Thoracic aorta (tissue), 2 donors: ENCODE measurements at regions not wholly inside any gene's neighbourhood (a gene's known extent, or its start where the extent isn't known, plus 50 kb on each side); places are given as distances from the start of the nearest gene placed in this dataset.

Experiments used
- ATAC-seq: fragments of 150-250 bp; one replicate; pipeline ENCODE4 v1.8.0; 2017; ENCODE audit warnings: low read depth; ENCODE audit not compliant: insufficient number of reproducible peaks, low FRiP score
- DNase-seq: peaks from one replicate; pipeline ENCODE4 v3.0.0-alpha.2; 2020; ENCODE audit warnings: low spot score
- H3K27ac ChIP-seq, 2 donors: fragments of 200-600 bp; sonication (generic); 1 replicate in 1 of 2; 2 replicates in 1 of 2; pipeline ENCODE4 v1.5.1; 2016; ENCODE audit warnings: mild to moderate bottlenecking in 2 of 2, moderate library complexity in 2 of 2
- H3K27me3 ChIP-seq: fragments of 200-600 bp; sonication (generic); replicated peaks from 2 replicates; pipeline ENCODE4 v1.6.0; 2016; ENCODE audit warnings: mild to moderate bottlenecking; ENCODE audit not compliant: insufficient read depth
- H3K36me3 ChIP-seq: fragments of 200-600 bp; sonication (generic); one replicate; pipeline ENCODE4 v1.5.1; 2016
- H3K4me1 ChIP-seq, 2 donors: fragments of 200-600 bp; sonication (generic); 1 replicate in 1 of 2; 2 replicates in 1 of 2; pipeline versions ENCODE4 v1.5.1 to v1.6.0; 2016; ENCODE audit warnings: low read depth in 2 of 2, mild to moderate bottlenecking in 1 of 2; ENCODE audit not compliant: control insufficient read depth in 1 of 2
- H3K4me3 ChIP-seq: fragments of 200-600 bp; sonication (generic); 2 replicates; pipeline ENCODE4 v1.5.1; 2016; ENCODE audit warnings: mild to moderate bottlenecking
- H3K9me3 ChIP-seq: fragments of 200-600 bp; sonication (generic); 2 replicates; pipeline ENCODE4 v1.5.1; 2016
- TF ChIP-seq, protein P1 (sequence below): fragments of 200-600 bp; sonication (generic); IDR thresholded peaks from one replicate; pipeline ENCODE4 v1.5.1; 2019; ENCODE audit warnings: antibody characterized with exemption

DNA sequence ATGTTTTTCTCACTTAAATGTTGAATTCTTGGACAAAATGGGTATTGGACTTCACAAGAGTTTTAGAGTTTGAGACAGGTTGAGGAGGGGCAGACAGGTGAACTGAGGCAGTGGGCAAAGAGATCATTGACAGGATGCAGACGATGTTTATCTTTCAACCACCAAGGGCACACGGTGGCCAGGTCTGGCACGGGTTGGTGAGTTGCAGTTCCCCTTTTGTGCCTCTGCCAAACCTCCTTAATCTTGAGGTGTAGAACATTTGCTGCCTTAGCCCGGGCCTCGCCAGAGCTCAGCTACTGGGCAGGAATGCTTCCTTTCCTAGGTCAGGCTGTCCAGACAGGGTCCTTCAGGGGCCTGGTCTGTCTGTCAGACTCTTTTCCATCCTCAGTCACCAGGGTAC is 567.4 kb upstream of the SOX9 start:
- no peak for DNase-seq
- TF ChIP-seq, protein P1, sequence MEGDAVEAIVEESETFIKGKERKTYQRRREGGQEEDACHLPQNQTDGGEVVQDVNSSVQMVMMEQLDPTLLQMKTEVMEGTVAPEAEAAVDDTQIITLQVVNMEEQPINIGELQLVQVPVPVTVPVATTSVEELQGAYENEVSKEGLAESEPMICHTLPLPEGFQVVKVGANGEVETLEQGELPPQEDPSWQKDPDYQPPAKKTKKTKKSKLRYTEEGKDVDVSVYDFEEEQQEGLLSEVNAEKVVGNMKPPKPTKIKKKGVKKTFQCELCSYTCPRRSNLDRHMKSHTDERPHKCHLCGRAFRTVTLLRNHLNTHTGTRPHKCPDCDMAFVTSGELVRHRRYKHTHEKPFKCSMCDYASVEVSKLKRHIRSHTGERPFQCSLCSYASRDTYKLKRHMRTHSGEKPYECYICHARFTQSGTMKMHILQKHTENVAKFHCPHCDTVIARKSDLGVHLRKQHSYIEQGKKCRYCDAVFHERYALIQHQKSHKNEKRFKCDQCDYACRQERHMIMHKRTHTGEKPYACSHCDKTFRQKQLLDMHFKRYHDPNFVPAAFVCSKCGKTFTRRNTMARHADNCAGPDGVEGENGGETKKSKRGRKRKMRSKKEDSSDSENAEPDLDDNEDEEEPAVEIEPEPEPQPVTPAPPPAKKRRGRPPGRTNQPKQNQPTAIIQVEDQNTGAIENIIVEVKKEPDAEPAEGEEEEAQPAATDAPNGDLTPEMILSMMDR = no peak
- no peak for ATAC-seq

DNA sequence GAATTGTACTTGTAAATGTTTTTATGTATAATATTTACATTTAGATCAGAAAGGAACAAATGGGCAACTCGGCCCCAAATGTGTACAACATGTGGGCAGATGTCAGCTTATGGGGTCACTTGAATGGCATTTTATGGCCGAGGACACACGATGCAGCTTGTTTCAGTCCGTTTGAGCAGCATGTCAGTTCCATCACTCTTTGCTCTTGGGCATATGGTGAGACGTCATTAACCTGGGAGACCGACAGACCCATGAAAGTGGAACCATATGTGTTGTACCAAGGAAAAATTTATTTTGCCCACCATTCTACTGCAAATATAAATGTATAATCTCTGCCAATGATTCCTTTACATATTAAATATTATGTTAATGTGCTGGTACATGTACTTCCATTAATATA is 561.9 kb upstream of the SOX9 start:
- no peak for DNase-seq
- Histone ChIP-seq H3K4me1 (no peaks in the 10 kb centered on the region), H3K27me3 (no peaks in the 10 kb centered on the region), H3K9me3 (no peaks in the 10 kb centered on the region), H3K27ac (no peak overlapping the region), H3K36me3 (no peaks in the 10 kb centered on the region), H3K4me3 (no peak overlapping the region)
- TF ChIP-seq, protein P1 = no peak
- no peak for ATAC-seq

More for the DNA sequence above, 567.4 kb upstream of the SOX9 start:
- H3K27ac ChIP-seq = no peak overlapping the region
- H3K36me3 ChIP-seq = no peaks in the 10 kb centered on the region
- no peak overlapping the region for H3K4me3 ChIP-seq
- H3K4me1 ChIP-seq = no peaks in the 10 kb centered on the region
- H3K9me3 ChIP-seq = no peaks in the 10 kb centered on the region
- no peaks in the 10 kb centered on the region for H3K27me3 ChIP-seq

DNA sequence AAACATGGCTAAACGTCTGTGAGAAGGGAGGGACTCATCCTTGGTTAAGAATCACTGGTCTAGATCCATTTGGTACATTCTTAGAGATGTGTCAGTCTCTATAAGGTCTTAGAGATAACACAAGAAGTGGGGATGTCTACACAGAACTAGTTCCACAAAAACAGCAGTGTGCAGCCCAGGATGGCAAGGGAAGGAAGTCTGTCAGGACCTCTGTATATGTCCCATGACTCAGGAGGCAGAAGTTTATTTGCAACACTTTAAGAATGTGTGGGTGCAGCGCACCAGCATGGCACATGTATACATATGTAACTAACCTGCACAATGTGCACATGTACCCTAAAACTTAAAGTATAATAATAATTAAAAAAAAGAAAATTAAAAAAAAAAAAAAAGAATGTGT is 548.5 kb upstream of the SOX9 start:
- no peaks in the 10 kb centered on the region for H3K27me3 ChIP-seq
- ATAC-seq (no peak), DNase-seq (no peak)
- TF ChIP-seq, protein P1 = no peak
- no peak overlapping the region for H3K4me3 ChIP-seq
- no peak overlapping the region for H3K27ac ChIP-seq
- H3K9me3 ChIP-seq = no peaks in the 10 kb centered on the region
- no peaks in the 10 kb centered on the region for H3K36me3 ChIP-seq
- no peaks in the 10 kb centered on the region for H3K4me1 ChIP-seq

DNA sequence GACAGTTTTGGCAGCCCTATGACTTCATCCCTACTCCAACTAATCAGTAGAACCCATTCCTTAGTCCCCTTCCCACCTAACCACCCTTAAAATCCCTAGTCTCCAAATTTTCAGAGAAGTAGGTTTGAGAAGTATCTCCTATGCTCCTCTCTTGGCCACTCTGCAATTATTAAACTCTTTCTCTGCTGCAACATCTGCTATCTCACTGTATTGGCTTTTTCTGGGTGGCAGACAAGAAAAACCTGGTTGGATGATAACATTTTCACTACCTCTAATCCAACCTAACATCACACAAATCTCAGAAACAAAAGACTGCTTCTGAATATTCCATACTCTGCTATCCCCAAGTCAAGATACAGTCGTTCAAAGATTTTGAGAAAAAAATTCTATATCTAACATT is 542.4 kb upstream of the SOX9 start:
- no peak for ATAC-seq
- H3K36me3 ChIP-seq = no peaks in the 10 kb centered on the region
- no peak overlapping the region for H3K27ac ChIP-seq
- H3K4me3 ChIP-seq = no peak overlapping the region
- H3K27me3 ChIP-seq = no peaks in the 10 kb centered on the region
- DNase-seq = no peak
- no peaks in the 10 kb centered on the region for H3K4me1 ChIP-seq
- TF ChIP-seq, protein P1 = no peak
- no peaks in the 10 kb centered on the region for H3K9me3 ChIP-seq

DNA sequence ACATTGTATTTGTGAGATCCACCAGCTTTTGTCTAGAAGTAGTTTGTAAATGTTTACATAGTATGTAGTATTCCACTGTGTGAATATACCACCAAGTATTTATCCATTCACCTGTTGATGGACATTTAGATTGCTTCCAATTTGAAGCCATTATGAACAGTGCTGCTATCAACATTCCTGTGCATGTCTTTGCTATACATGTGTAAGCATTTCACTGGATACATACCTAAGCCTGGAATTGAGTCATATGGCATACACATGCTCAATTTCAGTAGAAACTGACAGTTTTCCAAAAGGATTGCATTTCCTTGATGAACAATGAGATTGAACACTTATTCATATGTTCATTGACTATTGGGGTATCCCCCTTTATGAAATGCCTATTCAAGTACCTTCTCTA is 540.6 kb upstream of the SOX9 start:
- Histone ChIP-seq H3K27ac (no peak overlapping the region), H3K9me3 (no peaks in the 10 kb centered on the region), H3K27me3 (no peaks in the 10 kb centered on the region), H3K36me3 (no peaks in the 10 kb centered on the region), H3K4me1 (no peaks in the 10 kb centered on the region), H3K4me3 (no peak overlapping the region)
- no peak for ATAC-seq
- DNase-seq = no peak
- TF ChIP-seq, protein P1 = no peak
